Ammon's horn (tissue), 1 donor: ENCODE measurements at regions not wholly inside any gene's neighbourhood (a gene's known extent, or its start where the extent isn't known, plus 50 kb on each side); places are given as distances from the start of the nearest gene placed in this dataset.
"Not testable (repeated sequence)": the region's sequence is repeated elsewhere in the genome, so short reads cannot be mapped to it uniquely, and the experiment has no call there.

Experiments used
- DNase-seq: peaks from one replicate; pipeline ENCODE4 v3.0.0-alpha.2; 2016; ENCODE audit warnings: low spot score

GRCh38 chr7:65317372-65317771, 56.3 kb upstream of the ZNF92 start:
- no peak for DNase-seq

- no peak for DNase-seq
These were observed 62.9 kb upstream of the ZNF92 start for GRCh38 chr7:65310761-65311160.

- no peak for DNase-seq
These were observed 65.4 kb upstream of the ZNF92 start for GRCh38 chr7:65308300-65308678.

GRCh38 chr7:65307651-65308299, 65.9 kb upstream of the ZNF92 start:
- peak; percentile 85 for DNase-seq

- no peak for DNase-seq
These were observed 69.5 kb upstream of the ZNF92 start for GRCh38 chr7:65304175-65304574.

- DNase-seq: no peak
These were observed 70.8 kb upstream of the ZNF92 start for GRCh38 chr7:65302883-65303282.

- DNase-seq: no peak
These were observed 72.6 kb upstream of the ZNF92 start for GRCh38 chr7:65301007-65301406.

GRCh38 chr7:65295409-65295808, 78.2 kb upstream of the ZNF92 start:
- DNase-seq: no peak

GRCh38 chr7:65290340-65290739, 83.3 kb upstream of the ZNF92 start:
- DNase-seq: not testable (repeated sequence)

- DNase-seq: no peak
These were observed 86.6 kb upstream of the ZNF92 start for GRCh38 chr7:65287023-65287422.

GRCh38 chr7:65285906-65286864, 87.5 kb upstream of the ZNF92 start:
- DNase-seq: no peak

- DNase-seq: not testable (repeated sequence)
These were observed 88.4 kb upstream of the ZNF92 start for GRCh38 chr7:65285241-65285640.

GRCh38 chr7:65279795-65280194, 93.9 kb upstream of the ZNF92 start:
- DNase-seq: no peak

- no peak for DNase-seq
These were observed 96.8 kb upstream of the ZNF92 start for GRCh38 chr7:65276822-65277221.

- DNase-seq: not testable (repeated sequence)
These were observed 102.2 kb upstream of the ZNF92 start for GRCh38 chr7:65271502-65271901.

- DNase-seq: peak; percentile 21
These were observed 104.4 kb upstream of the ZNF92 start for GRCh38 chr7:65269150-65269856.

- DNase-seq: no peak
These were observed 104.9 kb upstream of the ZNF92 start for GRCh38 chr7:65268782-65269149.

GRCh38 chr7:65265933-65266519, 107.6 kb upstream of the ZNF92 start:
- DNase-seq: no peak

- DNase-seq: no peak
These were observed 109.4 kb upstream of the ZNF92 start for GRCh38 chr7:65264258-65264657.

- DNase-seq: not testable (repeated sequence)
These were observed 113.0 kb upstream of the ZNF92 start for GRCh38 chr7:65260673-65261072.

GRCh38 chr7:65259864-65260525, 113.7 kb upstream of the ZNF92 start:
- DNase-seq: not testable (repeated sequence)

- DNase-seq: no peak
These were observed 119.6 kb upstream of the ZNF92 start for GRCh38 chr7:65254061-65254460.
